Activated gamma-delta T cell (primary cell): ENCODE measurements at regions not wholly inside any gene's neighbourhood (a gene's known extent, or its start where the extent isn't known, plus 50 kb on each side); places are given as distances from the start of the nearest gene placed in this dataset.
"Not testable (repeated sequence)": the region's sequence is repeated elsewhere in the genome, so short reads cannot be mapped to it uniquely, and the experiment has no call there.

Source experiments
- DNase-seq: peaks from one replicate; lab custom pipeline; 2025; lab: John Stamatoyannopoulos, UW

GRCh38 chr21:24514081-24514733 lies 1093.1 kb downstream of the MRPL39 start:
- no peak for DNase-seq

GRCh38 chr21:24509131-24509530 lies 1098.2 kb downstream of the MRPL39 start:
- no peak for DNase-seq

- DNase-seq: no peak
These were observed 1120.3 kb downstream of the MRPL39 start for GRCh38 chr21:24486973-24487372.

GRCh38 chr21:24483361-24483760 lies 1123.9 kb downstream of the MRPL39 start:
- not testable (repeated sequence) for DNase-seq

- no peak for DNase-seq
These were observed 1136.4 kb downstream of the MRPL39 start for GRCh38 chr21:24470852-24471251.

- DNase-seq: no peak
These were observed 1150.9 kb downstream of the MRPL39 start for GRCh38 chr21:24456358-24456757.

- DNase-seq: no peak
These were observed 1157.2 kb downstream of the MRPL39 start for GRCh38 chr21:24450119-24450518.

GRCh38 chr21:24445517-24445916 lies 1161.8 kb downstream of the MRPL39 start:
- DNase-seq: no peak

- no peak for DNase-seq
These were observed 1162.5 kb downstream of the MRPL39 start for GRCh38 chr21:24444736-24445135.

- no peak for DNase-seq
These were observed 1171.0 kb downstream of the MRPL39 start for GRCh38 chr21:24436236-24436635.

GRCh38 chr21:24428591-24429199 lies 1178.6 kb downstream of the MRPL39 start:
- DNase-seq: no peak

GRCh38 chr21:24424776-24425175 lies 1182.5 kb downstream of the MRPL39 start:
- DNase-seq: no peak

- DNase-seq: no peak
These were observed 1183.7 kb downstream of the MRPL39 start for GRCh38 chr21:24423546-24423945.

GRCh38 chr21:24420689-24421088 lies 1186.6 kb downstream of the MRPL39 start:
- no peak for DNase-seq

- not testable (repeated sequence) for DNase-seq
These were observed 1187.6 kb downstream of the MRPL39 start for GRCh38 chr21:24419641-24420040.

GRCh38 chr21:24418671-24419070 lies 1188.6 kb downstream of the MRPL39 start:
- DNase-seq: no peak

GRCh38 chr21:24411429-24411828 lies 1195.9 kb downstream of the MRPL39 start:
- DNase-seq: no peak

GRCh38 chr21:24403221-24403620 lies 1204.1 kb downstream of the MRPL39 start:
- DNase-seq: no peak

- DNase-seq: no peak
These were observed 1211.9 kb downstream of the MRPL39 start for GRCh38 chr21:24395320-24395923.

GRCh38 chr21:24375201-24375600 lies 1232.1 kb downstream of the MRPL39 start:
- DNase-seq: no peak

GRCh38 chr21:24372506-24372905 lies 1234.8 kb downstream of the MRPL39 start:
- DNase-seq: no peak

- DNase-seq: no peak
These were observed 1237.5 kb downstream of the MRPL39 start for GRCh38 chr21:24369746-24370145.

GRCh38 chr21:24369278-24369677 lies 1238.0 kb downstream of the MRPL39 start:
- no peak for DNase-seq
